A673 (cell line): ENCODE measurements at regions not wholly inside any gene's neighbourhood (a gene's known extent, or its start where the extent isn't known, plus 50 kb on each side); places are given as distances from the start of the nearest gene placed in this dataset.
A peak's percentile ranks its signal among the peaks of the same experiment; 100 is the strongest.

Experiments
- BruUV-seq: library from RNA; stranded (reverse); fragments of 400-500 nt; replicated peaks from 2 replicates; lab custom pipeline; 2021; lab: Mats Ljungman, UMichigan
- CTCF ChIA-PET: fragments of 300-600 bp; sonication (Branson Sonifier 250); formaldehyde crosslinking; loops from one replicate; lab custom pipeline; 2022; ENCODE audit warnings: antibody characterized with exemption; lab: Charles Lee
- POLR2A ChIA-PET: fragments of 300-600 bp; sonication (Branson Sonifier 250); formaldehyde crosslinking; loops from one replicate; lab custom pipeline; 2022; ENCODE audit warnings: antibody characterized with exemption; ENCODE audit not compliant: low non-redundant PET; lab: Charles Lee
- DNase-seq: peaks from one replicate; pipeline ENCODE4 v3.0.0-alpha.2; 2015; ENCODE audit warnings: low spot score
- H3K27ac ChIP-seq: fragments of 200-600 bp; sonication (generic); 2 replicates; pipeline ENCODE4 v1.5.1; 2016; ENCODE audit warnings: mixed run types, low read depth, mild to moderate bottlenecking, mixed read lengths, antibody characterized with exemption, low read length; ENCODE audit not compliant: poor library complexity, severe bottlenecking
- H3K27me3 ChIP-seq: fragments of 200-600 bp; sonication (generic); replicated peaks from 2 replicates; pipeline ENCODE4 v1.6.1; 2017; ENCODE audit warnings: mixed run types, low read depth, mild to moderate bottlenecking, mixed read lengths, antibody characterized with exemption, low read length; ENCODE audit not compliant: insufficient read depth, poor library complexity
- H3K36me3 ChIP-seq: fragments of 200-600 bp; sonication (generic); 2 replicates; pipeline ENCODE4 v1.6.1; 2016; ENCODE audit warnings: mixed run types, mild to moderate bottlenecking, mixed read lengths, antibody characterized with exemption, low read length; ENCODE audit not compliant: insufficient read depth, poor library complexity, severe bottlenecking
- H3K4me1 ChIP-seq: fragments of 200-600 bp; sonication (generic); 2 replicates; pipeline ENCODE4 v1.6.1; 2017; ENCODE audit warnings: mixed run types, mild to moderate bottlenecking, mixed read lengths, antibody characterized with exemption, low read length; ENCODE audit not compliant: insufficient read depth, poor library complexity, severe bottlenecking
- H3K4me3 ChIP-seq: fragments of 200-600 bp; sonication (generic); 2 replicates; pipeline ENCODE4 v1.5.1; 2016; ENCODE audit warnings: low read depth, mixed run types, mild to moderate bottlenecking, mixed read lengths, low read length; ENCODE audit not compliant: poor library complexity, severe bottlenecking
- H3K9me3 ChIP-seq: fragments of 200-600 bp; sonication (generic); 2 replicates; pipeline ENCODE4 v1.6.1; 2016; ENCODE audit warnings: mixed run types, low read depth, mild to moderate bottlenecking, mixed read lengths, antibody characterized with exemption, low read length; ENCODE audit not compliant: poor library complexity, severe bottlenecking
- EZH2 ChIP-seq: fragments of 200-600 bp; sonication (generic); IDR thresholded peaks from 2 replicates; pipeline ENCODE4 v1.6.1; 2017; ENCODE audit warnings: borderline replicate concordance, low read depth, mild to moderate bottlenecking, mixed read lengths, antibody characterized with exemption, low read length; ENCODE audit not compliant: poor library complexity, severe bottlenecking
- intact Hi-C: fragments of 100-400 bp; cut with micrococcal nuclease; formaldehyde crosslinking; loops from one replicate; pipeline ENCODE4 v1.10.0; 2022; ENCODE audit not compliant: unreplicated experiment
- TF ChIP-seq, protein P1 (sequence below): fragments of 300-800, 200-600 bp; sonication (generic); conservative IDR thresholded peaks from 2 replicates; pipeline ENCODE4 v1.5.1; 2017; ENCODE audit warnings: low read depth, mild to moderate bottlenecking, antibody characterized with exemption, low read length, moderate library complexity, mixed read lengths

DNA sequence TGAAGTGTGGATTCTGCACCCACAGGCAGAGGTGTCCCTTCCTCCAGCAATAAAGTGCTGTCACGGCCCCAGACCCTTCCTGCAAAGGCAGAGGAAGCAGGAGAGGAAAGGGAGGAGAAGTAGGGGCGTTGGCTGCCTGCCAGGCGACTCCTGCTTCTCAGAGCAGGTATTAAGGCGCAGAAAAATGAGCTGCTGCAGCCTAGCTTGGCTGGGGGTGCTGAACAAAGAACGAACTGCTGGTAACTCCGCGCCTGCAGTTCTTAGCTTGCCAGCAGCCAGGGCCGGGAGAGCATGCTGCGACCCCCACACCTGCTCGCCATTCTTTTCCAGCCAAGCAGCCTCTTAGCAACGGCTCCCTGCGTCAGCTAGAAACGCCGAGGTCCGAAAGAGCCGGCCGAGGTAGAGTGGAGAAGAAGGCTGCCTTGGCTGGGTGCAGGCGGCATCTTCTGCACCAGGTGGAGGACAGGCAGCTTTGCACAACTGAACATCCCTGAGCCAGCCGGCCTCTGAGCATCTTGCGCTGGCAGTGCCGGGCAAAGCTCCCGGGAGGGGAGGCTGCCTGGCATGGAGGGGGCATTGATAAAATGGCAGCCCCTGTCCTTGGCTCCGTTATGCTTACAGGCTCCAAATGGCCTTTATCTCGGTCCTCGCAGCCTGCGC is 296.0 kb downstream of the MEX3B start:
- no peak for DNase-seq
- intact Hi-C loops, result no loop called here
- TF ChIP-seq, protein P1, sequence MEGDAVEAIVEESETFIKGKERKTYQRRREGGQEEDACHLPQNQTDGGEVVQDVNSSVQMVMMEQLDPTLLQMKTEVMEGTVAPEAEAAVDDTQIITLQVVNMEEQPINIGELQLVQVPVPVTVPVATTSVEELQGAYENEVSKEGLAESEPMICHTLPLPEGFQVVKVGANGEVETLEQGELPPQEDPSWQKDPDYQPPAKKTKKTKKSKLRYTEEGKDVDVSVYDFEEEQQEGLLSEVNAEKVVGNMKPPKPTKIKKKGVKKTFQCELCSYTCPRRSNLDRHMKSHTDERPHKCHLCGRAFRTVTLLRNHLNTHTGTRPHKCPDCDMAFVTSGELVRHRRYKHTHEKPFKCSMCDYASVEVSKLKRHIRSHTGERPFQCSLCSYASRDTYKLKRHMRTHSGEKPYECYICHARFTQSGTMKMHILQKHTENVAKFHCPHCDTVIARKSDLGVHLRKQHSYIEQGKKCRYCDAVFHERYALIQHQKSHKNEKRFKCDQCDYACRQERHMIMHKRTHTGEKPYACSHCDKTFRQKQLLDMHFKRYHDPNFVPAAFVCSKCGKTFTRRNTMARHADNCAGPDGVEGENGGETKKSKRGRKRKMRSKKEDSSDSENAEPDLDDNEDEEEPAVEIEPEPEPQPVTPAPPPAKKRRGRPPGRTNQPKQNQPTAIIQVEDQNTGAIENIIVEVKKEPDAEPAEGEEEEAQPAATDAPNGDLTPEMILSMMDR, result no peak
- no peak for TF ChIP-seq EZH2
- Histone ChIP-seq H3K36me3 (no peaks in the 10 kb centered on the region), H3K9me3 (no peaks in the 10 kb centered on the region), H3K27me3 (no peaks in the 10 kb centered on the region), H3K27ac (no peak overlapping the region), H3K4me1 (peaks cover 25% of the 10 kb centered on the region), H3K4me3 (no peak overlapping the region)
- CTCF ChIA-PET, result no interaction called here
- BruUV-seq, result no TSS peak
- POLR2A ChIA-PET, result no interaction called here

DNA sequence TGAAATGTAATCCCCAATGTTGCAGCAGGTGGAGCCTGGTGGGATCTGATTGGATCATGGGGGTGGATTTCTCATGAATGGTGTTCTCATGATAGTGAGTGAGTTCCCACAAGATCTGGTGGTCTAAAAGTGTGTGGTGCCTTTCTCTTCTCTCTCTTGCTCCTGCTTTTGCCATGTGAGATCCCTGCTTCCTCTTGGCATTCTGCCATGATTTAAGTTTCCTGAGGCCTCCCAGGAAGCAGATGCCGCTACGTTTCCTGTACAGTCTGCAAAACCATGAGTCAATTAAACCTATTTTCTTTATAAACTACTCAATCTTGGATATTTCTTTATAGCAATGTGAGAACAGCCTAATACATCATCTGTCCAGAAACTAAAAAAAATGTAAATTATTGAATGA is 298.3 kb downstream of the MEX3B start:
- intact Hi-C loops, result no loop called here
- Histone ChIP-seq H3K9me3 (no peaks in the 10 kb centered on the region), H3K4me1 (peaks cover 15% of the 10 kb centered on the region), H3K27ac (no peak overlapping the region), H3K36me3 (no peaks in the 10 kb centered on the region), H3K27me3 (no peaks in the 10 kb centered on the region), H3K4me3 (no peak overlapping the region)
- TF ChIP-seq, protein P1, result no peak
- TF ChIP-seq EZH2, result no peak
- DNase-seq, result peak; percentile 58
- POLR2A ChIA-PET, result no interaction called here
- BruUV-seq, result no TSS peak
- CTCF ChIA-PET, result no interaction called here

DNA sequence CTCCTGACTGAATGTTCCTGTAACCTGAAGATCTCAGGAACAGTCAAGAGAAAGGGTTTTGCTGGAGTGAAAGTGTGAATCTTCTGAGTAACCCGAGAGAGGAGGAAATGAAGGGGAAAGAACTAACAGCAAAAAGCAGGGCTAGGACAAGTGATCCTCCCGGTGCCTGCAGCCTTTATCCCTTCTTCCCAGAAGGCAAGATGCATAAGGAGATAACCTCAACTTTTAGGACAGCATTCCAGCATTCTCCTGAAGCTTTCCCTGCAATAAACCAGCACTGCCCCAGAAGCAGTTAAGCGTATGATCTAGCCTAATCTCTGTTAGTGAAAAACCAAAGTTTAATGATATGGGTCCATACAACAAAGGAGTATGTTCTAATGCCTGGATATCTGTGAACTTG is 298.8 kb downstream of the MEX3B start:
- Histone ChIP-seq H3K9me3 (no peaks in the 10 kb centered on the region), H3K27me3 (no peaks in the 10 kb centered on the region), H3K27ac (no peak overlapping the region), H3K4me1 (peaks cover 10% of the 10 kb centered on the region), H3K36me3 (no peaks in the 10 kb centered on the region), H3K4me3 (no peak overlapping the region)
- intact Hi-C loops, result no loop called here
- TF ChIP-seq, protein P1, result no peak
- TF ChIP-seq EZH2, result no peak
- no TSS peak for BruUV-seq
- POLR2A ChIA-PET, result no interaction called here
- no peak for DNase-seq
- CTCF ChIA-PET, result no interaction called here
